ENCODE measurements at regions not wholly inside any gene's neighbourhood (a gene's known extent, or its start where the extent isn't known, plus 50 kb on each side); places are given as distances from the start of the nearest gene placed in this dataset.

DNA sequence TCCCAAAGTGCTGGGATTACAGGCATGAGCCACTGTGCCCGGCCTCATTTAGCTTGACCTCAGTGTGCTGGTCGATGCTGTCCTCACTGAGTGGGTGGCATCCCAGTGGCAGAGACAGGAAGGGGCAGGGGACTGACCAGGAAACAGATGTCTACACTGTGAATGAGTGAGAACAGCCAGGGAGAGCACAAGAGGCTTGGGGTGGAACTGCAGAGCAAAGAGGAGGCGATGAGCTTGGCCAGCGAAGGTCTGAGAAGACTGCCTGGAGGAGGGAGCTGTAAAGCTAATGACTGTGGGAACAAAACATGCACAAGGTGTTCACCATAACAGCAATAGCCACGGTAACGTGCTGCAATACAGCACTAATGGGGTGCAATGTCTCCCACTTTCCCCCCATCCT is 57.2 kb upstream of the BEGAIN start:
- TF ChIP-seq, protein P1, sequence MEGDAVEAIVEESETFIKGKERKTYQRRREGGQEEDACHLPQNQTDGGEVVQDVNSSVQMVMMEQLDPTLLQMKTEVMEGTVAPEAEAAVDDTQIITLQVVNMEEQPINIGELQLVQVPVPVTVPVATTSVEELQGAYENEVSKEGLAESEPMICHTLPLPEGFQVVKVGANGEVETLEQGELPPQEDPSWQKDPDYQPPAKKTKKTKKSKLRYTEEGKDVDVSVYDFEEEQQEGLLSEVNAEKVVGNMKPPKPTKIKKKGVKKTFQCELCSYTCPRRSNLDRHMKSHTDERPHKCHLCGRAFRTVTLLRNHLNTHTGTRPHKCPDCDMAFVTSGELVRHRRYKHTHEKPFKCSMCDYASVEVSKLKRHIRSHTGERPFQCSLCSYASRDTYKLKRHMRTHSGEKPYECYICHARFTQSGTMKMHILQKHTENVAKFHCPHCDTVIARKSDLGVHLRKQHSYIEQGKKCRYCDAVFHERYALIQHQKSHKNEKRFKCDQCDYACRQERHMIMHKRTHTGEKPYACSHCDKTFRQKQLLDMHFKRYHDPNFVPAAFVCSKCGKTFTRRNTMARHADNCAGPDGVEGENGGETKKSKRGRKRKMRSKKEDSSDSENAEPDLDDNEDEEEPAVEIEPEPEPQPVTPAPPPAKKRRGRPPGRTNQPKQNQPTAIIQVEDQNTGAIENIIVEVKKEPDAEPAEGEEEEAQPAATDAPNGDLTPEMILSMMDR (optimal IDR thresholded peaks at IDR 0.05 in 1 of 3, IDR thresholded peaks at IDR 0.05 in 1 of 3, conservative IDR thresholded peaks at IDR 0.05 in 1 of 3; ENCODE audit: extremely low read depth in 1 of 3, insufficient read depth in 2 of 3, low read length in 3 of 3), result no peak
- TF ChIP-seq EZH2 (IDR thresholded peaks at IDR 0.05; ENCODE audit: low read length), result no peak
